Smooth muscle cell (in vitro differentiated cells): ENCODE measurements at regions not wholly inside any gene's neighbourhood (a gene's known extent, or its start where the extent isn't known, plus 50 kb on each side); places are given as distances from the start of the nearest gene placed in this dataset.

Experiments used
- DNase-seq: peaks from one replicate; lab custom pipeline; 2025; ENCODE audit not compliant: unreplicated experiment; lab: John Stamatoyannopoulos, UW
- H2AFZ ChIP-seq: fragments of 200-600 bp; sonication (generic); 2 replicates; pipeline ENCODE4 v1.6.0; 2016; ENCODE audit warnings: antibody characterized with exemption, low read depth, mild to moderate bottlenecking
- H3F3A ChIP-seq: fragments of 200-600 bp; sonication (generic); 2 replicates; pipeline ENCODE4 v1.6.0; 2017; ENCODE audit warnings: antibody characterized with exemption, low read depth
- H3K27ac ChIP-seq: fragments of 200-600 bp; sonication (generic); 2 replicates; pipeline ENCODE4 v1.5.1; 2016; ENCODE audit warnings: low read depth, mild to moderate bottlenecking
- H3K27me3 ChIP-seq: fragments of 200-600 bp; sonication (generic); 2 replicates; pipeline ENCODE4 v1.6.1; 2016; ENCODE audit warnings: low read depth, mild to moderate bottlenecking
- H3K36me3 ChIP-seq: fragments of 200-600 bp; sonication (generic); 2 replicates; pipeline ENCODE4 v1.5.1; 2016; ENCODE audit warnings: low read depth
- H3K4me1 ChIP-seq: fragments of 200-600 bp; sonication (generic); 2 replicates; pipeline ENCODE4 v1.5.1; 2016; ENCODE audit warnings: low read depth
- H3K4me2 ChIP-seq: fragments of 200-600 bp; sonication (generic); 2 replicates; pipeline ENCODE4 v1.6.0; 2016; ENCODE audit warnings: mild to moderate bottlenecking
- H3K4me3 ChIP-seq: fragments of 200-600 bp; sonication (generic); 2 replicates; pipeline ENCODE4 v1.5.1; 2016; ENCODE audit warnings: mild to moderate bottlenecking
- H3K79me2 ChIP-seq: fragments of 200-600 bp; sonication (generic); 2 replicates; pipeline ENCODE4 v1.6.0; 2016; ENCODE audit warnings: low read depth, mild to moderate bottlenecking
- H3K9ac ChIP-seq: fragments of 200-600 bp; sonication (generic); 2 replicates; pipeline ENCODE4 v1.6.0; 2016; ENCODE audit warnings: low read depth
- H3K9me3 ChIP-seq: fragments of 200-600 bp; sonication (generic); replicated peaks from 2 replicates; pipeline ENCODE4 v1.5.1; 2016; ENCODE audit warnings: low read depth
- H4K20me1 ChIP-seq: fragments of 200-600 bp; sonication (generic); 2 replicates; pipeline ENCODE4 v1.6.0; 2016; ENCODE audit warnings: low read depth
- CTCF ChIP-seq: fragments of 200-600 bp; sonication (generic); IDR thresholded peaks from 2 replicates; pipeline ENCODE4 v1.5.1; 2017; ENCODE audit warnings: borderline replicate concordance, mild to moderate bottlenecking, antibody characterized with exemption; ENCODE audit not compliant: insufficient read depth, poor library complexity, severe bottlenecking
- WGBS: methylation state at CpG from one replicate; pipeline ENCODE4 v1.1.7; 2016; ENCODE audit warnings: low lambda C conversion rate; 5-methylcytosine and 5-hydroxymethylcytosine counted together

- no peak for DNase-seq
- peaks cover 6% of the 10 kb centered on the region for H3K9me3 ChIP-seq
- TF ChIP-seq CTCF: no peak
- no peaks in the 10 kb centered on the region for H3K36me3 ChIP-seq
- no peaks in the 10 kb centered on the region for H4K20me1 ChIP-seq
- H3K4me1 ChIP-seq: no peaks in the 10 kb centered on the region
- H3K9ac ChIP-seq: no peak overlapping the region
- no peak overlapping the region for H3K4me3 ChIP-seq
- H3F3A ChIP-seq: no peaks in the 10 kb centered on the region
- no peak overlapping the region for H3K4me2 ChIP-seq
- no peaks in the 10 kb centered on the region for H3K27me3 ChIP-seq
- H2AFZ ChIP-seq: no peak overlapping the region
- H3K27ac ChIP-seq: no peak overlapping the region
- no peaks in the 10 kb centered on the region for H3K79me2 ChIP-seq
- WGBS: 88% methylated on average over 16 of the region's 16 CpGs
Measured at GRCh38 chr16:73756289-73757178, 540.1 kb upstream of the PSMD7 start.

- Histone ChIP-seq H3K27ac (no peak overlapping the region), H4K20me1 (no peaks in the 10 kb centered on the region), H3K36me3 (no peaks in the 10 kb centered on the region), H3K9me3 (no peaks in the 10 kb centered on the region), H3K4me1 (no peaks in the 10 kb centered on the region), H3K4me2 (no peak overlapping the region), H3K27me3 (no peaks in the 10 kb centered on the region), H3K4me3 (no peak overlapping the region), H3K79me2 (no peaks in the 10 kb centered on the region), H3F3A (no peaks in the 10 kb centered on the region), H2AFZ (no peak overlapping the region), H3K9ac (no peak overlapping the region)
- TF ChIP-seq CTCF: no peak
- WGBS: 87% methylated on average over 3 of the region's 3 CpGs
- no peak for DNase-seq
Measured at GRCh38 chr16:73753931-73754330, 542.7 kb upstream of the PSMD7 start.

- Histone ChIP-seq H3K4me2 (no peak overlapping the region), H3K4me3 (no peak overlapping the region), H3K27me3 (no peaks in the 10 kb centered on the region), H3K4me1 (no peaks in the 10 kb centered on the region), H3K27ac (no peak overlapping the region), H3K9me3 (no peaks in the 10 kb centered on the region), H4K20me1 (no peaks in the 10 kb centered on the region), H3F3A (no peaks in the 10 kb centered on the region), H3K36me3 (no peaks in the 10 kb centered on the region), H3K79me2 (no peaks in the 10 kb centered on the region), H3K9ac (no peak overlapping the region), H2AFZ (no peak overlapping the region)
- TF ChIP-seq CTCF: no peak
- 65% methylated on average over 3 of the region's 3 CpGs for WGBS
- DNase-seq: no peak
Measured at GRCh38 chr16:73750639-73751038, 546.0 kb upstream of the PSMD7 start.

GRCh38 chr16:73747328-73747727 lies 549.3 kb upstream of the PSMD7 start:
- H3K27ac ChIP-seq: no peak overlapping the region
- H3F3A ChIP-seq: no peaks in the 10 kb centered on the region
- no peaks in the 10 kb centered on the region for H4K20me1 ChIP-seq
- H2AFZ ChIP-seq: no peak overlapping the region
- no peaks in the 10 kb centered on the region for H3K79me2 ChIP-seq
- H3K4me2 ChIP-seq: no peak overlapping the region
- TF ChIP-seq CTCF: no peak
- DNase-seq: no peak
- no peak overlapping the region for H3K4me3 ChIP-seq
- H3K36me3 ChIP-seq: no peaks in the 10 kb centered on the region
- H3K4me1 ChIP-seq: no peaks in the 10 kb centered on the region
- no peak overlapping the region for H3K9ac ChIP-seq
- no peaks in the 10 kb centered on the region for H3K27me3 ChIP-seq
- H3K9me3 ChIP-seq: no peaks in the 10 kb centered on the region
